IMR-90 (cell line): ENCODE measurements at regions not wholly inside any gene's neighbourhood (a gene's known extent, or its start where the extent isn't known, plus 50 kb on each side); places are given as distances from the start of the nearest gene placed in this dataset.

Experiments
- CEBPB ChIP-seq: IDR thresholded peaks from 2 replicates; pipeline ENCODE4 v1.6.1; 2012; ENCODE audit warnings: low read depth, low read length, improper control_type of control experiment
- CHD1 ChIP-seq: IDR thresholded peaks from 2 replicates; pipeline ENCODE4 v1.6.1; 2012; ENCODE audit warnings: low read depth, low read length, improper control_type of control experiment
- CTCF ChIP-seq: conservative IDR thresholded peaks from 2 replicates; pipeline ENCODE4 v1.5.1; 2012; ENCODE audit warnings: mild to moderate bottlenecking, low read depth, low read length, improper control_type of control experiment
- ELK1 ChIP-seq: fragments of 150-350 bp; IDR thresholded peaks from 2 replicates; pipeline ENCODE4 v1.6.1; 2016; ENCODE audit warnings: low read depth, mild to moderate bottlenecking, low read length, moderate library complexity, borderline replicate concordance
- FOS ChIP-seq: fragments of 150-350 bp; IDR thresholded peaks from 2 replicates; pipeline ENCODE4 v1.6.1; 2016; ENCODE audit warnings: low read depth, low read length
- MAFK ChIP-seq: IDR thresholded peaks from 2 replicates; pipeline ENCODE4 v1.6.1; 2012; ENCODE audit warnings: low read depth, low read length, improper control_type of control experiment
- MAZ ChIP-seq: IDR thresholded peaks from 2 replicates; pipeline ENCODE4 v1.6.1; 2012; ENCODE audit warnings: low read depth, mild to moderate bottlenecking, low read length, improper control_type of control experiment, moderate library complexity, borderline replicate concordance
- MXI1 ChIP-seq: IDR thresholded peaks from 2 replicates; pipeline ENCODE4 v1.6.1; 2012; ENCODE audit warnings: low read depth, mild to moderate bottlenecking, low read length, moderate library complexity, borderline replicate concordance
- POLR2A ChIP-seq: IDR thresholded peaks from 2 replicates; pipeline ENCODE4 v1.6.1; 2012; ENCODE audit warnings: mild to moderate bottlenecking, low read depth, low read length
- RAD21 ChIP-seq: IDR thresholded peaks from 2 replicates; pipeline ENCODE4 v1.6.1; 2012; ENCODE audit warnings: low read length, improper control_type of control experiment
- RCOR1 ChIP-seq: IDR thresholded peaks from 2 replicates; pipeline ENCODE4 v1.6.1; 2012; ENCODE audit warnings: mild to moderate bottlenecking, low read length, improper control_type of control experiment; ENCODE audit not compliant: insufficient replicate concordance
- RFX5 ChIP-seq: IDR thresholded peaks from 2 replicates; pipeline ENCODE4 v1.8.0; 2012; ENCODE audit warnings: low read depth, mild to moderate bottlenecking, low read length, moderate library complexity
- SMC3 ChIP-seq: fragments of 150-350 bp; IDR thresholded peaks from 2 replicates; pipeline ENCODE4 v1.6.1; 2016; ENCODE audit warnings: low read depth, mild to moderate bottlenecking, antibody characterized with exemption, low read length, moderate library complexity
- USF2 ChIP-seq: fragments of 150-350 bp; IDR thresholded peaks from 2 replicates; pipeline ENCODE4 v1.6.1; 2017; ENCODE audit warnings: mild to moderate bottlenecking, antibody characterized with exemption, low read length, low read depth

GRCh38 chr11:8745431-8746253, 63.0 kb downstream of the RPL27A start:
- TF ChIP-seq CTCF (no peak), RAD21 (no peak), CHD1 (no peak), CEBPB (no peak), RCOR1 (no peak), USF2 (no peak), RFX5 (no peak), MAFK (no peak), ELK1 (no peak), POLR2A (no peak), FOS (no peak), MAZ (no peak), SMC3 (no peak), MXI1 (no peak)
